Stimulated activated CD8-positive, alpha-beta memory T cell treated with anti-CD3 and anti-CD28 coated beads, Interleukin-4, amount 100 ng/mL, for 4 hours (primary cell): ENCODE measurements at regions not wholly inside any gene's neighbourhood (a gene's known extent, or its start where the extent isn't known, plus 50 kb on each side); places are given as distances from the start of the nearest gene placed in this dataset.

Experiments used
- DNase-seq, 2 donors: peaks; one replicate each; pipeline ENCODE4 v3.0.0-alpha.2; 2020; ENCODE audit warnings: low read depth in 2 of 2, low spot score in 1 of 2

GRCh38 chr9:8262625-8263622 lies 463.3 kb upstream of the DMAC1 start:
- no peak for DNase-seq

DNA sequence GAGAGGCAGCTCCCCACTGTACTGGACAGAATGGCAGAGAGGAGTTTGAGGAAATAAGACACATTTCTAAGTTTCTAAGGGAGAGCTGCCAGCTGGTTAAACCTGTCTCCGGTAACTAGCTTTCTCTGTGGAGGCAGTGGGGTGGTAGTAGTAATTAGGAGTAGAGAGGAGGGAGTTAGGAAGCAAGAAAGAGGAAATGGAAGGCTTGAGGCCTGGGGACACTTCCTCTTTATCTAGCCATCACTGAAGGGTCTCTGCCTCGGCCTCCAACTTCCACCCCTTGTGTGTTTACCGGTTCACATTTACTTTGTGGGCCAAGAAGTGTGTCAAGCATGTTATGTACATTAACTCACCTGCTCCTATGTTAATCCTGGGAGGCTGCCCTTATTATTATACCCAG lies 462.2 kb upstream of the DMAC1 start:
- DNase-seq: no peak

GRCh38 chr9:8259028-8259427 lies 459.4 kb upstream of the DMAC1 start:
- no peak for DNase-seq

DNA sequence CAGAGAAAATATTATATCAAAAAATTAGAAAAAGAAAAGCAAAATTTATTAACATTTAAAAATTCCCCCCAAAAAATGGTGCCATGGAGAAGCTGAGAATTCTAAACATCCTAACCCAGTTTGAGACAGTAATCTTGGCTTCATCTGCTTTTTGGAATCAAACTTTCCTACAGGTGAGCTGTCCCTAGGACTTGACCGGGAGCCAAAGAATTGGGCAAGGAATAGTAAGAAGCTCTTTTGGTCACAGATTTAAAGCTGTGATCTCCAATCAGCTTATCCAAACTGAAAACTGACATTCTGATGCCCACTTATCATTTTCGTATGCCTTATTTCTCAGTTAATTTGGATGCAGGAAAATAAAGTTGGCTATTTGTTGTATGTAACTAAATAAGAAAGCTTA lies 457.3 kb upstream of the DMAC1 start:
- no peak for DNase-seq

- DNase-seq: no peak
These were observed 456.3 kb upstream of the DMAC1 start for GRCh38 chr9:8255850-8256249.

DNA sequence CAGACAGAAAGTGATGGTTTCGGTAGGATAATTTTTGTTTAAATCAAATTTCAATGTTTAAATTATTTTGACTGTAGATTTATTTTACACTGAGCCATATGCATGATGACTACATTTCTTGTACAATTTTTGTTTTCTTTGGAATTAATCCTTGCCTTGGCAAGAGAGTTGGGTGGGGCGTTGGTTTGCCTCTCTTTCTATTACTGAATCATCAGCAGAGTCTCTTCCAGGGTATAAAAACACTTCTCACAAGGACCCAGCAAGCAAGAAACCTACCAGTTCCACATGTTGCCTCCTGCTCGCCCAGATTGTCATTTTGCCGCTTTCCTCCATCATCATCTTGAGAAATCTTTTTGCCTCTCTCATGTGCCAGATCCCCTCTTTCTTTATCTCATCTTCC lies 455.0 kb upstream of the DMAC1 start:
- DNase-seq: no peak

DNA sequence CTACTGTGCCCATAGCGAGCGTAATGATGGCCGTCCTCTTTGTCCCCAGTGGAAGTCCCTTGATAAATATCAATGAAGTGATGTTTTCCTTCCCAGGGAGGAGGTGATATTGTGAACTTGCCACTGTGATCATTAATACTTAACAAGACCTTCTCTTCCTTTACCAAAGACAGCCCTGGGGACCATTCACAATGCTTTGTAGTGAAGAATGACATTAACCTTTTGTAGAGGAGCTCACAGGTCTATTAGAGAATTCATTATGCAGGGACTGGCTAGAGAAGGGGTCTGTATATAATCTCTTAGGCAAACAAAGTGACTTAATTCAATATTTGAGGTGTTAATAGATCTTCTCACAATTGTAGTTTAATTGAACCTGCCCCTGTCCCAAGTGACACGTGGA lies 452.9 kb upstream of the DMAC1 start:
- DNase-seq: no peak

DNA sequence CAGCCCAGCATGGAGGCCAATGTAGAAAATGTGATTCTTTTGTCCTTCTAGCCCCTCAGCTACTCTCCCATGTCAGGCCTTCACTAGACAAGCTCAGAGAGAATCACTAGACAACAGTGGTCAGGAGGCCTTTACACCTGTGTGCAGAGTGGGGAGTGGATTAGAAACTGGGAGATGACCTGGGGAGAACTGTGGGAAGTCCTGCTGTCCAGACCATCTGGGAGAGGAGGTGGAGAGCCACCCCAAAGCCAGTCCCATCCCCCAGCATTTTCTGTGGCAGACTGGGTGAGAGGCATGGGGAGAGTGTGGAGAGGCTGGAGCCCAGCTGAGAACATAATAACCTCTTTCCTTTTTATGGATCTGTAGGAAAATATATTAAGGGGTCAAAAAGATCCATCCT lies 452.0 kb upstream of the DMAC1 start:
- no peak for DNase-seq

DNA sequence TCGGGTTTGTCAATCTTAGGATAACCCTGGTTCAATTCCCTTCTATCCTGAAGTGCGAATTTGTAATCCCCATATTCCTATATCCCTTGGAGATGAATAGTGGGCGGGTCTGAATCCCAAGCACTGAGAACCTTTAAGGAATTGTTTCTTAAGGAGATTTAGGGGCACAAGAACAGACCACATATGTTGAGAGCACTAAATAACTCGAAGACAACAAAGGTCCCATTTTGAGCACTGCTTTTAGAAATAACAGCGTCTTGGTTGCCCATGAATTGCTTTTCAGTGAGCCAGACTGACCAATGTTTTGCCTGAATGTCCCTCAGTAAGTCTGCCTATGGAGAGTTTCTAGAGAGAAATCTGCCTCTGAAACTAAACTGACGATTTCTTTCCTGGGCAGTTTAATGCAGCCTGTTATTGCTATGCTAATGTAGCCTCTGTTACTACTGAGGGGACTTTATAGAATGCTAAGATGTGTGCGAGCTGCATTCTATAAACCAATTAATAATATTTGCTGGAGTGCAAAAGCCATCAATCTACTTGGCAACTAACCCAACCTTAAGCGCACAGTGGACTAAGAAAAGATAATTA lies 445.0 kb upstream of the DMAC1 start:
- no peak for DNase-seq

GRCh38 chr9:8241201-8241600 lies 441.6 kb upstream of the DMAC1 start:
- no peak for DNase-seq

DNA sequence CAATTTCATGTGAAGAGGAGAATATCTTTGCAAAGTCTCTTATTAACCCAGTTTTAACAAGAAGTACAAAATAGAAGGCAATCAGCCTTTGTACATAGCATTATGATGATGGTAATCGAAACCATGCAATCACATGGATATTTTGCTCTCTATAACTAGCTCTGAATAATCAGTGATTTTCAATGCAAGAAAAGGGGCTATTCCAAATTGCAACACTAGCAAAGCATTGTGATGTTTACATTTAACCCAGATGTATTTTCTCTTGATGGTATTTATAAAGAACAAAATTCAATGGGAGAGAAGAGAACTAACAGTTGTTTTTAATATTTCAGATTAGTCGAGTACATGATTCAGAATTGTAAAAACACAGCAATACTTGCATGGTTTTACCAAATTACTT lies 437.5 kb upstream of the DMAC1 start:
- no peak for DNase-seq

- no peak for DNase-seq
These were observed 435.9 kb upstream of the DMAC1 start for GRCh38 chr9:8235489-8235888.

- DNase-seq: no peak
These were observed 434.7 kb upstream of the DMAC1 start for GRCh38 chr9:8234316-8234715.

DNA sequence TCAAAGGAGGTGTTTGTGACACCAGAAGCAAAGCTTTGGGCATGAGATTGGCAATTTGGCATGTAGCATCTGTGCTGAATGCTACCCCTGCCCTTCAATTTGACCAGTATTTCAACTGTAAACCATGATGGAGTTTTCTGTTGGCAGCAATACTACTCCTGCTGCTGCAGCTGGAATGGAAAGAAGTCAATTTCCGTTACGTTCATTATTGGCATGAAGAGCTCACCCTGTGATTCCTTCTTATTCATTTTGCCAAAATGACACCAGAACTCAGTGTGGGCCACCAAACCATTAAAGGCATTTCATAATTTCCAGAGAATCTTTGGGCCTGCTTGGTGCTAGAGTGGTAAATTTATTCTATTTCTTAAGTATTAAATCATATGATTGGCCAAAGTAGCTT lies 433.1 kb upstream of the DMAC1 start:
- no peak for DNase-seq

DNA sequence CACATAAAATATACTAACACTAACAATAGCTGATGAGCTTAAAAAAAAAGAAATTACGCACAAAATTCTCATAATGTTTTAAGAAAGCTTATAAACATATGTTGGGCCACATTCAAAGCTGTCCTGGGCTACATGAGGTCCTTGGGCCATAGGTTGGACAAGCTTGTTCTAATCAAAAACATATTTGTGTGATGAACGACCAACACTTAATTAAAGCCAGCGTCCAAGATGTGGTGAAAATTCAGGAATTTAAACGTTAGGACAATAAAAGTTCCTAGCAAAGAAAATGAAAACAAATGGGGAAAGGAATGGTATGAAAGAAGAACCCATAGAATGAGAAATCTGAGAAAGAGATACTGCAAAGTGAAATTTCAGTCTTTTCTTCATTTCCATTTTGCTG lies 429.6 kb upstream of the DMAC1 start:
- no peak for DNase-seq

DNA sequence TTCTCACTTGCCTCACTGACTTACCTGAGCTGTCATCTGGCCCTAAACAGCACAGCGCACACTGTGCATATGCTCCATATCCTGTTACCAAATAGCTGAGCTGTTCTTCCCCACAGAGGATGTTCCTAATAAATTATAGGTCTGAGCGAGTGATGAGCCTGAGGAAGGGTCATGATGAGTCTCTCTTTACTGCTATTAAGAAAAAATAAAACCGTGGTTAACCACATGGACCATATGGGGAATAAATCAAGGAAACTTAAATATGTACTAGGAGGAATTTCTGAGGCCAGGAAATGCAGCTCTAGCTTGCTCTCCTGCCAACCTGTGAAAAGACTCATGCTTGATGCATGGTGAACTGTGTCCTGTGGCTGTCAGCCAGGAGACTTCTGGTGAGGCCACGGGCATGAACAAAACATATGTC lies 424.8 kb upstream of the DMAC1 start:
- no peak for DNase-seq

DNA sequence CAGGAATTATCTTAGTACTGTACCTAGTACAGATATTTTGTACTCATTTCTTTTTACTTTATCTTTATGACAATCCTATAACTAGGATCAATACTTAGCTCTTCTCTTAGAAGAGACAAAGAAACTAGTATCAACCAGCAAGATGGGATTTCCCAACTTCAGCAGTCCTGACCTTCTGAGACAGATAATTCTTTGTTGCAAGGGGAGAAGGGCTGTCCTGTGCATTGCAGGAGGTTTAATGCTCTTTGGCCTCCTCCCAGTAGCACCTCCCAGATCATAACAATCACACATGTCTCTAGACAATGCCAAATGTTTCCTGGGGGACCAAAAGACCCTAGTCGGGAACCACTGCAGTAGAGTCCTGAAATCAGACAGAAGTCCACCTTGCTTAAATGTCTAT lies 424.3 kb upstream of the DMAC1 start:
- no peak for DNase-seq

DNA sequence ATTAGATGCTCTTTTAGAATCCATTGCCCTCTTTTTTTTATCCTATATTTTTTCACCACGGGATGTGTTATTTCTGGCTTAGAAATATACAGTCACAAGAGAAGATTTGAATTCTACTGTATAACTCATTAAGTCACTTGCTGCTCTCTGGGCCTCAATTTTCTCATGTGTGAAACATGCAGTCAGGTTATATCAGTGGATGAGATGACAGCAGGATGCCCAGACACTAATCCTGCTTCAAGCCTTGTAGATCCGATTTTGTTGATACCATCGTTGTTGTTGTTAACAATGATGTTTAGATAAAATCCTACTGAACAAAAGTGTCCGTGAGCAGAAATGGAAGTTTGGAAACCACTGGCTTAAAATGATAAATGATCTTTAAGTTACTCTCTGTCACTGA lies 421.9 kb upstream of the DMAC1 start:
- no peak for DNase-seq

GRCh38 chr9:8208465-8208864 lies 408.9 kb upstream of the DMAC1 start:
- no peak for DNase-seq

DNA sequence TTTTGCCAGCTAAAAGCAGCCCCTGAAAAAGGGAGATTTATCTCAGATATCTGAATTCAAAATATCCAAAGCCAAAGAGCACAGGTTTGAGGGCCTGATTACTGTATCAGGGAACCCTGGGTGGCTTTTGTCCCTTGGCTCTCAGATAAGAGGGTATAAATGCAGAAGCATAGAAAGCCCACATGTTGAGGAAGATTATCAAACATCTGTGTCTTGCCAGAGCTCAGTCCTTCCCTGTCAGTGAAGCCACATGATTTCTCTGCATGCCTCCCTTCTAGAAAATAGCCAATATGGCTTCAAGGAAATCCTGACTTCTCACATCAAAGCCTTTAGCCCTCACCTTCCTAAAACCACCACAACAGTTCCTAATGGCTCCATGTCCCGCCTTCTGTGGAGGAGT lies 408.0 kb upstream of the DMAC1 start:
- DNase-seq: no peak

GRCh38 chr9:8206720-8207119 lies 407.1 kb upstream of the DMAC1 start:
- no peak for DNase-seq

DNA sequence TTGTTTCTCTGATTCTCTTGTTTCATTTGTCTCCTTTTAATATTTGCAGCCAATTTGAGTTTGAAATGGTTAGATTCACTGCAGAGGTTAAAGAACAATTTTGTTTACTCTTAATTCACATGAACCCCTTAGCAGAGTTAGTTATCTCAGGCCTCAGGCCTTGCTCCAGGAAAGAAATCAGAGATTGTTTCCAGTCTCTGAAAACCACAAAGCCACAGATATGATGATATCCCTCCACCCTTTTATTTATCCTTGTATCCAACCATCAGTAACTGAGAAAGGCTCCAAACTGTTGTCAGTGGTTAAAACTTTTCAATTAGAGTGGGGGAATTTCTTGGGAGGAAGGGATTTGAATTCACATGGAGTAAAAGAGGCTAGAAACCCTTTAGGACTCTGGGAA lies 406.0 kb upstream of the DMAC1 start:
- DNase-seq: no peak

DNA sequence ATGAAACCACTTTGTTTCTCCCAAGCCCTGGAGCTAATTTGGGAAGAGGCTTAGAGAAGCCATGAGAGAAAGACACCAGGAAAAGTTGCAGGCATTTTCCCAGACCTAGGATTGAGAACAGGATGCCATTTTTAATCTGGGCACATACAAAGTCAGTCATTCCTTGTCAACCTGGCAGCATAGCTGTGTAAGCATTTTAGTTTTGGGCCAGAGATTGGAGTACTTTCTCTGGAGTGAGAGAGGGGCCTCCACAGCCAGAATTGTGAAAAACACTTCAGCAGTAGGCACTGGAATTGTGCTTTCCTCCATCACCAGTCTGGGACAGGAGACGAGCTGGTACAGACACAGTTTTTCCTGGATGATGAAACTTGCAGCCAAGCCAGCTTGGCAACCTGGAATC lies 390.3 kb upstream of the DMAC1 start:
- no peak for DNase-seq
